K562 (cell line): ENCODE measurements at regions not wholly inside any gene's neighbourhood (a gene's known extent, or its start where the extent isn't known, plus 50 kb on each side); places are given as distances from the start of the nearest gene placed in this dataset.

Experiments
- ATF3 ChIP-seq, 2 experiments: fragments of 450-650 bp in 1 of 2; sonication (generic) in 1 of 2; formaldehyde crosslinking in 1 of 2; IDR thresholded peaks in 1 of 2; conservative IDR thresholded peaks in 1 of 2; 2 replicates each; pipeline versions ENCODE4 v1.6.1 to v1.8.1; 2016 to 2023; ENCODE audit warnings: mild to moderate bottlenecking in 2 of 2, moderate library complexity in 2 of 2, inconsistent platforms in 1 of 2, missing genetic modification reagents in 1 of 2
- EP400 ChIP-seq: fragments of 450-650 bp; IDR thresholded peaks from 2 replicates; pipeline ENCODE4 v1.6.1; 2017; ENCODE audit warnings: antibody characterized with exemption, mild to moderate bottlenecking, moderate library complexity
- ERF ChIP-seq: fragments of 450-650 bp; formaldehyde crosslinking; IDR thresholded peaks from 2 replicates; pipeline ENCODE4 v1.4.0; 2020; ENCODE audit warnings: mild to moderate bottlenecking, mixed read lengths
- FUS ChIP-seq: fragments of 200-400 bp; formaldehyde crosslinking; optimal IDR thresholded peaks from 2 replicates; pipeline ENCODE3; 2017; ENCODE audit warnings: low read depth, low read length
- GABPB1 ChIP-seq: sonication (generic); formaldehyde crosslinking; IDR thresholded peaks from 2 replicates; pipeline ENCODE4 v1.8.0; 2022; ENCODE audit warnings: mild to moderate bottlenecking, missing genetic modification reagents
- HNRNPUL1 ChIP-seq: fragments of 200-400 bp; formaldehyde crosslinking; IDR thresholded peaks from 2 replicates; pipeline ENCODE4 v1.6.1; 2017; ENCODE audit warnings: low read length
- HSF4 ChIP-seq: fragments of 250-450 bp; sonication (Bioruptor Pico); IDR thresholded peaks from 2 replicates; pipeline ENCODE4 v2.1.2; 2022; ENCODE audit warnings: mild to moderate bottlenecking, moderate library complexity, borderline replicate concordance
- MTA2 ChIP-seq: fragments of 450-650 bp; IDR thresholded peaks from 2 replicates; pipeline ENCODE4 v1.6.1; 2016; ENCODE audit warnings: low read depth
- RBFOX2 ChIP-seq: fragments of 200-400 bp; formaldehyde crosslinking; IDR thresholded peaks from 2 replicates; pipeline ENCODE4 v1.6.1; 2017; ENCODE audit warnings: low read depth, mild to moderate bottlenecking, low read length, moderate library complexity
- RERE ChIP-seq: sonication (generic); formaldehyde crosslinking; IDR thresholded peaks from 2 replicates; pipeline ENCODE4 v1.8.0; 2023; ENCODE audit warnings: missing genetic modification reagents, mild to moderate bottlenecking, borderline replicate concordance
- RNF2 ChIP-seq: sonication (generic); IDR thresholded peaks from 2 replicates; pipeline ENCODE4 v1.6.1; 2016
- SMAD1 ChIP-seq: fragments of 150-350 bp; IDR thresholded peaks from 2 replicates; pipeline ENCODE4 v1.6.1; 2014; ENCODE audit warnings: low read length, low read depth; ENCODE audit not compliant: partially characterized antibody
- YY1 ChIP-seq, 3 experiments: IDR thresholded peaks; 2 replicates each; pipeline ENCODE4 v1.6.1; 2011; ENCODE audit warnings: low read length in 2 of 3, mild to moderate bottlenecking in 2 of 3, moderate library complexity in 2 of 3, borderline replicate concordance in 1 of 3, control low read depth in 1 of 3, low read depth in 1 of 3; ENCODE audit not compliant: insufficient read depth in 3 of 3, insufficient replicate concordance in 2 of 3, control insufficient read depth in 1 of 3, insufficient read length in 1 of 3; ENCODE audit errors: extremely low read depth in 1 of 3
- ZC3H8 ChIP-seq: fragments of 450-650 bp; IDR thresholded peaks from 2 replicates; pipeline ENCODE4 v1.6.1; 2017
- ZNF436 ChIP-seq: fragments of 250-450, 450-650 bp; sonication (Bioruptor Pico); formaldehyde crosslinking; IDR thresholded peaks from 2 replicates; pipeline ENCODE4 v1.7.0; 2020; ENCODE audit warnings: mild to moderate bottlenecking
- ZNF77 ChIP-seq: fragments of 250-450 bp; sonication (Bioruptor Pico); IDR thresholded peaks from 2 replicates; pipeline ENCODE4 v1.5.0; 2020
- ZNF780A ChIP-seq: fragments of 250-450 bp; sonication (Bioruptor Pico); IDR thresholded peaks from 2 replicates; pipeline ENCODE4 v1.5.0; 2021; ENCODE audit warnings: mild to moderate bottlenecking
- ZNF830 ChIP-seq: fragments of 250-450 bp; sonication (Bioruptor Pico); IDR thresholded peaks from 2 replicates; pipeline ENCODE4 v1.5.0; 2021; ENCODE audit warnings: mild to moderate bottlenecking
- TF ChIP-seq, protein P1 (sequence below): sonication (generic); formaldehyde crosslinking; IDR thresholded peaks from 2 replicates; pipeline ENCODE4 v1.8.0; 2022; ENCODE audit warnings: missing genetic modification reagents, mild to moderate bottlenecking, moderate library complexity, borderline replicate concordance
- TF ChIP-seq, protein P2 (sequence below): fragments of 450-650 bp; formaldehyde crosslinking; IDR thresholded peaks from 2 replicates; pipeline ENCODE4 v1.4.0; 2020; ENCODE audit warnings: mild to moderate bottlenecking, moderate library complexity

GRCh38 chr21:38075833-38076587 is 159.8 kb upstream of the KCNJ6 start (continued):
- TF ChIP-seq HSF4 (CRISPR knock-in tag) (no peak), ATF3 (IDR thresholded peaks at IDR 0.05) (no peak), ATF3 (CRISPR knock-in tag; conservative IDR thresholded peaks at IDR 0.05) (no peak), YY1 (IDR thresholded peaks at IDR 0.05; ENCODE audit: borderline replicate concordance in 1 of 3, control insufficient read depth in 1 of 3, extremely low read depth in 1 of 3, insufficient read depth in 3 of 3, insufficient read length in 1 of 3, insufficient replicate concordance in 2 of 3, low read depth in 1 of 3, low read length in 2 of 3) (no peak), RERE (CRISPR knock-in tag) (no peak), ZNF830 (no peak), EP400 (no peak), ZNF780A (CRISPR knock-in tag) (no peak), RBFOX2 (no peak), ZNF436 (CRISPR knock-in tag) (no peak), MTA2 (0 out of 2 replicates have a peak, but pooled peaks have one; percentile 17), GABPB1 (CRISPR knock-in tag) (no peak), FUS (no peak), SMAD1 (peak; percentile 62), RNF2 (no peak), ZC3H8 (0 out of 2 replicates have a peak, but pooled peaks have one; percentile 18), ZNF77 (CRISPR knock-in tag) (no peak), ERF (CRISPR knock-in tag) (no peak), HNRNPUL1 (no peak)
- TF ChIP-seq, protein P1, sequence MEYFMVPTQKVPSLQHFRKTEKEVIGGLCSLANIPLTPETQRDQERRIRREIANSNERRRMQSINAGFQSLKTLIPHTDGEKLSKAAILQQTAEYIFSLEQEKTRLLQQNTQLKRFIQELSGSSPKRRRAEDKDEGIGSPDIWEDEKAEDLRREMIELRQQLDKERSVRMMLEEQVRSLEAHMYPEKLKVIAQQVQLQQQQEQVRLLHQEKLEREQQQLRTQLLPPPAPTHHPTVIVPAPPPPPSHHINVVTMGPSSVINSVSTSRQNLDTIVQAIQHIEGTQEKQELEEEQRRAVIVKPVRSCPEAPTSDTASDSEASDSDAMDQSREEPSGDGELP (CRISPR knock-in tag) = no peak
- TF ChIP-seq, protein P2, sequence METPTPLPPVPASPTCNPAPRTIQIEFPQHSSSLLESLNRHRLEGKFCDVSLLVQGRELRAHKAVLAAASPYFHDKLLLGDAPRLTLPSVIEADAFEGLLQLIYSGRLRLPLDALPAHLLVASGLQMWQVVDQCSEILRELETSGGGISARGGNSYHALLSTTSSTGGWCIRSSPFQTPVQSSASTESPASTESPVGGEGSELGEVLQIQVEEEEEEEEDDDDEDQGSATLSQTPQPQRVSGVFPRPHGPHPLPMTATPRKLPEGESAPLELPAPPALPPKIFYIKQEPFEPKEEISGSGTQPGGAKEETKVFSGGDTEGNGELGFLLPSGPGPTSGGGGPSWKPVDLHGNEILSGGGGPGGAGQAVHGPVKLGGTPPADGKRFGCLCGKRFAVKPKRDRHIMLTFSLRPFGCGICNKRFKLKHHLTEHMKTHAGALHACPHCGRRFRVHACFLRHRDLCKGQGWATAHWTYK = no peak
